Peyer's patch (tissue), 4 donors: ENCODE measurements at regions not wholly inside any gene's neighbourhood (a gene's known extent, or its start where the extent isn't known, plus 50 kb on each side); places are given as distances from the start of the nearest gene placed in this dataset.

ENCODE experiments used
- POLR2A ChIP-seq, 2 donors: fragments of 450-650 bp; IDR thresholded peaks; one replicate each; pipeline ENCODE4 v1.5.1; 2017; ENCODE audit warnings: antibody characterized with exemption in 2 of 2, mild to moderate bottlenecking in 2 of 2, moderate library complexity in 2 of 2
- TF ChIP-seq, protein P1 (sequence below), 6 experiments: fragments of 450-650 bp in 4 of 6; fragments of 200-600 bp in 2 of 6; sonication (generic) in 1 of 6; IDR thresholded peaks; one replicate each; pipeline ENCODE4 v1.5.1; 2017 to 2019; ENCODE audit warnings: antibody characterized with exemption in 6 of 6, mild to moderate bottlenecking in 3 of 6, moderate library complexity in 1 of 6

GRCh38 chrX:39302838-39303237, 501.6 kb downstream of the MID1IP1 start:
- TF ChIP-seq POLR2A (IDR thresholded peaks at IDR 0.05): no peak
- TF ChIP-seq, protein P1, sequence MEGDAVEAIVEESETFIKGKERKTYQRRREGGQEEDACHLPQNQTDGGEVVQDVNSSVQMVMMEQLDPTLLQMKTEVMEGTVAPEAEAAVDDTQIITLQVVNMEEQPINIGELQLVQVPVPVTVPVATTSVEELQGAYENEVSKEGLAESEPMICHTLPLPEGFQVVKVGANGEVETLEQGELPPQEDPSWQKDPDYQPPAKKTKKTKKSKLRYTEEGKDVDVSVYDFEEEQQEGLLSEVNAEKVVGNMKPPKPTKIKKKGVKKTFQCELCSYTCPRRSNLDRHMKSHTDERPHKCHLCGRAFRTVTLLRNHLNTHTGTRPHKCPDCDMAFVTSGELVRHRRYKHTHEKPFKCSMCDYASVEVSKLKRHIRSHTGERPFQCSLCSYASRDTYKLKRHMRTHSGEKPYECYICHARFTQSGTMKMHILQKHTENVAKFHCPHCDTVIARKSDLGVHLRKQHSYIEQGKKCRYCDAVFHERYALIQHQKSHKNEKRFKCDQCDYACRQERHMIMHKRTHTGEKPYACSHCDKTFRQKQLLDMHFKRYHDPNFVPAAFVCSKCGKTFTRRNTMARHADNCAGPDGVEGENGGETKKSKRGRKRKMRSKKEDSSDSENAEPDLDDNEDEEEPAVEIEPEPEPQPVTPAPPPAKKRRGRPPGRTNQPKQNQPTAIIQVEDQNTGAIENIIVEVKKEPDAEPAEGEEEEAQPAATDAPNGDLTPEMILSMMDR (IDR thresholded peaks at IDR 0.05): no peak
